ENCODE measurements at regions not wholly inside any gene's neighbourhood (a gene's known extent, or its start where the extent isn't known, plus 50 kb on each side); places are given as distances from the start of the nearest gene placed in this dataset.

- H3K36me3 Mint-ChIP-seq (ENCODE audit: low read depth): no peaks in the 10 kb centered on the region
- H3K4me1 Mint-ChIP-seq: no peaks in the 10 kb centered on the region
- H3K9me3 Mint-ChIP-seq: no peaks in the 10 kb centered on the region
- no peaks in the 10 kb centered on the region for H3K27me3 Mint-ChIP-seq (ENCODE audit: low read depth)
- no peak overlapping the region for H3K27ac Mint-ChIP-seq (ENCODE audit: unreplicated experiment)
- H3K4me3 Mint-ChIP-seq: no peak overlapping the region
- TF ChIP-seq CTCF (conservative IDR thresholded peaks at IDR 0.05): no peak
- DNase-seq (ENCODE audit: low read depth, low spot score): no peak
These were observed 377.2 kb upstream of the KLHL29 start for GRCh38 chr2:23007631-23008235.

- H3K36me3 Mint-ChIP-seq (ENCODE audit: low read depth): no peaks in the 10 kb centered on the region
- no peak overlapping the region for H3K27ac Mint-ChIP-seq (ENCODE audit: unreplicated experiment)
- TF ChIP-seq CTCF (conservative IDR thresholded peaks at IDR 0.05): no peak
- no peaks in the 10 kb centered on the region for H3K4me1 Mint-ChIP-seq
- no peak for DNase-seq (ENCODE audit: low read depth, low spot score)
- H3K9me3 Mint-ChIP-seq: no peaks in the 10 kb centered on the region
- no peaks in the 10 kb centered on the region for H3K27me3 Mint-ChIP-seq (ENCODE audit: low read depth)
- H3K4me3 Mint-ChIP-seq: no peak overlapping the region
These were observed 376.5 kb upstream of the KLHL29 start for GRCh38 chr2:23008440-23008839.

GRCh38 chr2:23008951-23009350, 376.0 kb upstream of the KLHL29 start:
- Mint-ChIP-seq H3K9me3 (no peaks in the 10 kb centered on the region), H3K4me1 (no peaks in the 10 kb centered on the region), H3K27me3 (ENCODE audit: low read depth) (no peaks in the 10 kb centered on the region), H3K4me3 (no peak overlapping the region), H3K36me3 (ENCODE audit: low read depth) (no peaks in the 10 kb centered on the region), H3K27ac (ENCODE audit: unreplicated experiment) (no peak overlapping the region)
- no peak for TF ChIP-seq CTCF (conservative IDR thresholded peaks at IDR 0.05)
- DNase-seq (ENCODE audit: low read depth, low spot score): no peak

- Mint-ChIP-seq H3K4me1 (no peaks in the 10 kb centered on the region), H3K4me3 (no peak overlapping the region), H3K9me3 (no peaks in the 10 kb centered on the region), H3K27ac (ENCODE audit: unreplicated experiment) (no peak overlapping the region), H3K27me3 (ENCODE audit: low read depth) (no peaks in the 10 kb centered on the region), H3K36me3 (ENCODE audit: low read depth) (no peaks in the 10 kb centered on the region)
- no peak for DNase-seq (ENCODE audit: low read depth, low spot score)
- TF ChIP-seq CTCF (conservative IDR thresholded peaks at IDR 0.05): no peak
These were observed 375.3 kb upstream of the KLHL29 start for GRCh38 chr2:23009545-23010149.

- no peak overlapping the region for H3K27ac Mint-ChIP-seq (ENCODE audit: unreplicated experiment)
- no peak for TF ChIP-seq CTCF (conservative IDR thresholded peaks at IDR 0.05)
- H3K27me3 Mint-ChIP-seq (ENCODE audit: low read depth): no peaks in the 10 kb centered on the region
- no peaks in the 10 kb centered on the region for H3K9me3 Mint-ChIP-seq
- no peaks in the 10 kb centered on the region for H3K36me3 Mint-ChIP-seq (ENCODE audit: low read depth)
- DNase-seq (ENCODE audit: low read depth, low spot score): no peak
- no peak overlapping the region for H3K4me3 Mint-ChIP-seq
- H3K4me1 Mint-ChIP-seq: peaks cover 3% of the 10 kb centered on the region
These were observed 372.5 kb upstream of the KLHL29 start for GRCh38 chr2:23012499-23012898.

Data from neural crest cell (in vitro differentiated cells).